Stimulated activated CD4-positive, alpha-beta T cell treated with anti-CD3 and anti-CD28 coated beads, Interleukin-4, amount 100 ng/mL, for 1 hour (primary cell): ENCODE measurements at regions not wholly inside any gene's neighbourhood (a gene's known extent, or its start where the extent isn't known, plus 50 kb on each side); places are given as distances from the start of the nearest gene placed in this dataset.
A peak's percentile ranks its signal among the peaks of the same experiment; 100 is the strongest.

Source experiments
- DNase-seq: peaks from one replicate; pipeline ENCODE4 v3.0.0-alpha.2; 2020

DNA sequence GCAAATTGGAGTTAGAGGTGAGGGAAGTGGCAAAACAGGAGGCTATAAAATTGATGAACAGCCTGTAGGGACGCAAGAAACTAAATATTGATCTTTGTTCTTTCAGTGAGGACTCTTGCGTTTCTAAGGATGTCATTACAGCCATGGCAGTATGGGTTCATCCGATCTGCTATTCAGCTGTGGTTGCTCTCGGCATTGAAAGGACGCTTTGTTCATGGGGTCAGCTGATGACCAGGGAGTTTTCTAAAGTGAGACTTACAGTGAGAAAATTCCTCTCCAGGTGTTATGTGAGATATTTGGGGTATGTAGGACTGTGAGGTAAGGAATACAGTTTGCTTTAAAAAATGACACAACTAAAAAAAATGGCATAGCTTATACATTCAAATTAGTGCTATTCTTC, 52.7 kb upstream of the PELI1 start:
- DNase-seq, result no peak

DNA sequence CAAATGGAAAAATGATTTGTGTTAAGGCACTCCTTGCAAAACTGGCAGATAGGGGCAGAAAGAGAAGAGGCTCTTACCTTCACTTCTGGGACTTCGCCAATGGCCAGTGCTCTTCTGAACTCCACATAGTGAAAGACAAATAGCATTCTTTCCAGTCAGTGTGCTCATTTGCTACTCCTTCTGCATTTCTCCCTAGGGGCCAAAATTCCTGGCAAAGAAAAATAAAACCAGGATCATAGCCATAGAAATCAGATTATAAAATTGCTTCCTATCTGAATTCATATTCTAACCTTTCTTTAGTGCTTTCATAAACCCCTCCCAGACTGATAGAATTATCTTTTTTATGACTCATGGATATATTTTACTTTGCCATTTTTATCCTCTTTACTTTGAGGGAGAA, 56.9 kb upstream of the PELI1 start:
- DNase-seq, result no peak

DNA sequence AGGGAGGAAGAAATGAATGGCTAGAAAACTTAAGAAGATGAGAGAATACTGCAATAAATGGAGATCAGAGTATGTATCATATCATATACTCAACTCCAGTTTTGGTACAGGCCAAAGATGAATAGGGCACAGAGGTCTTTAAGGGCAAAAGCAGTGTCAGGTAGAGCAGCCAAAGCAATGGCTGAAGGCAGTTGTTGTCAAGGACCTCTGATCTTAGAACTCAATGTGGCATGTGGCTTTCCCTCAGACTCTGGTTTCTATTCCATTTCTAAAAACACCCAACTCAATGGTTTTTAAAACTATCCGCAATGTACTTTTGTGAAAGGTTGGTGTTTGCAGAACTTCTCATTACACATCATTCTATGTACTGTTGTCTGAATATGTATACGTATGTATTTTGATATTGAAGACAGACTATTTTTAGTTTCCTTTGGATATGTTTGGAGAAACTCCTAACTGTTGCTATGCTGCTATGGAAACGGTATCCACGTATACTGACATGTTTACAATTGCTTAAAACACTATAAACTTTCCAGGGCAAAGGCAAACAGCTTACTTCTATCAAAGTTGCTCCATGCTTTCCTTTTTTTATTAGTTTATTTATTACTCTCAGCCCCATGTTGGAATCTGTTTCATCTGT, 58.1 kb upstream of the PELI1 start:
- DNase-seq, result no peak

DNA sequence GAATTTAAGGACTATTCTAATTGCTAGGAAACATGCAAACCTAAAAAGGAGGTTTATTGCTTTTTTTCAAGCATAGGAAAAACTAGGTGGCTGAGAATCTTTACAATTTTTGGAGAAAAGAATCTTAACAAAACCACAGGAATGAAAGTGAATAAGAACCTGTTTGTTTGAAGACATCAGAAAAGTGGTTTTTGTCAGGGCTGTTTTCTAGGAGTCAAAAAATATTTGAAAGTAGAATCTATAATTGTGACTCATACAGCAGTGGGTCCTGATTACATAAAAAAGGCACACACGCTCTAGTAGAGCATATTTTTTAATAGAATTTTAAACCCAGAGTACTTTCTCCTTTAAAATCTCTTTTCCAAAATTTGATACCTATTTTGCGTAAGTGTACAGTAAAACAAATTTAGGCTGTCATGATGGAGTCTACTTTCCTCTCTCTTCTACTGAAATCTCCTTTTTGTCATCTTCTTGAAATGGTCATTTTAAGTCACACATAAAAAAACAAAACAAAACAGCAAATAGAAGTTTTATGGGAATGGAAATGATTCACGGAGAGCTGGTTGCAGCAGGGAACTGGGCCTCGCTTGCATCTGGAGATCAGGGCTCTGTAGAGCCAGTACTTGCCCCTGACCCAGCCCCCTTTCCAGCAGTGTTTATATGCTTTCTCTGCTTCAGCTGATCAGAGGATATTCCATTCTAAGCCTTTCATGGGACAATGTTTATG, 59.1 kb upstream of the PELI1 start:
- DNase-seq, result no peak

DNA sequence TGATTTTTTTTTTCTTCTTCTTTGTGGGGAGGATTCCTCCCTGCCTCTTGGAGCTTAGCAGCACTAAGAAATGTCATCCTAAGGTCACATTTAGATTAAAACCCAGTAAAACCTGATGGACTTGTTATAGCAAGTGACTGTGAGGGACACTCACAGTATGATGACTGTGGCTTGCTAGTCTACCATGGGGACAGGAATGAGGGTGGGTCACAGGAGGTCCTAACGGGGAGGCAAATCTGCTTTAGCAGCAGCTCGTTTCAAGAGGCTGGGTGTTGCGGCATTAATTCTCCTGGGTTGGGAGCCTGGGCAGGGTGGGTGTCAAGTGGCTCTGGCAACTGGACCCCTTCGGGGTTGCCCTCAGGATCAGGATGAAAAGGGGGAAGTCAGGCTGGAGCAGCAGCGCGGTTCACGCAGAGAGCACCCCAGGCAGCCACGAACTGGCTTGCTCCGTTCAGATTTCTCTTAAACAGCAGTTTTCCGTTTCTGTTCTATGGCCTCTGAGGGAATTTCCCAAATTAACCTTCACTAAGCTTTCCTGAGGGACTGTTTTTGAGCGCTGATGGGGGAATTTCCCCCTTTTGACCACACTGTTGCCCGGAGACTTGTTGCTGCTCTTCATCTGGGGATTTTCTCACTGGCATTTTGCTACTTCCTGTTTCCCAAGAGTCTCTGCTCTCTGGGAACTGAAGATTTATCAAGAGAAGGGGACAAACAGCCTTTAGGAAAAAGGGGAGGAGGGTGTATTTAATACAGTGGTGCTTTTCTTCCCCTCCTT, 59.8 kb upstream of the PELI1 start:
- peak; percentile 24 for DNase-seq

DNA sequence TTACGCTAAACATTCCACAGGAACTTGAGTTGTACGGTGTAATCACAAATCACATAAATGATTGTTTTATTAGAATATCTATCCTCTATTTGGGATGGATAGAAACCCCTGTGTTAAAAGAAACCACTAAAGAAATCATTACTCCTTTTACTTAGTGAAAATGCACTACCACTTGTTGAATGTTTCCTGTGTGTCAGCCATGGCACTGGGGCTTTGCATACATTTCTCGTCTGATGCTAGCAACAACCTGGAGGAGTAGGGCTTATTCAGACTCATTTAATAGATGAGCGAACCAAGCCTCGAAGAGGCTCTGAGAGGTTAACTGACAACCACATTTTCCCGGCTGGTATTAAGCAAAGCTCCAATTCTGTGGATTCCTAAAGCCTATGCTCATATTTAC, 60.5 kb upstream of the PELI1 start:
- DNase-seq, result no peak

DNA sequence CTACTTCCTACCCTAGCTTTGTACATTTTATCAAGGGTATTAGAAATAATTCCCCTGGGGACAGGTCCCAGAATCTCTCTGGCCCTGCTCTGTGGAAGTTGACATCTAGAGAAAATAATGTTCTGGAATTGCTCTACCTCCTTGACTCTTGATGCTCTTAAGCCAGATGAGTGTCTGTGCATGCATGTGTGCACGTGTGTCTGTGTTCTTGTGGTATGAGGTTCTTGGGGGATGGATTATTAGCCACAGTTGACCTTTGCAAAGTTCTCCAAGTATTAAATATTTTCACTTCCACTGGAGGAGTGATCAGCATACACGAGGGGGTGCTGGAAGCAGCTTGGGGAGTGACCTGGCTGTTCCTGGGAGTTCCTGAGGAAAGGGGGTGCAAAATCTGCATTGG, 61.2 kb upstream of the PELI1 start:
- DNase-seq, result no peak

DNA sequence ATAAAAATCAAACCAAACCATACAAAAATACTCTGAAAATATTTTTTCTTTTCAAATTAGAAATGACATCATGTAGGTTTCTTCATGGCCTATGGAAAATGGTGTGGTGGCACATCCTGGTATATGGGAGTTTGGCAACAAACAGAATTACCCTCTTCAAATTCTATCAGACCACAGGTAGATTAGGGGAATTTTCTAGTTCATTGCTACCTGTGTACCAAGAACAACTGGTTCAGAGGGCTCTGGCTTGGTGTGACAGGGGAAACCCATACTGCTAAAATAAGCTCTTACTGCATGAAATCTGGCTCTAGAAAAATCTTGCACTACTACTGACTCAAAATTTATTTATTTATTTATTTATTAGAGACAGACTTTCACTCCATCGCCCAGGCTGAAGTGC, 63.4 kb upstream of the PELI1 start:
- no peak for DNase-seq

DNA sequence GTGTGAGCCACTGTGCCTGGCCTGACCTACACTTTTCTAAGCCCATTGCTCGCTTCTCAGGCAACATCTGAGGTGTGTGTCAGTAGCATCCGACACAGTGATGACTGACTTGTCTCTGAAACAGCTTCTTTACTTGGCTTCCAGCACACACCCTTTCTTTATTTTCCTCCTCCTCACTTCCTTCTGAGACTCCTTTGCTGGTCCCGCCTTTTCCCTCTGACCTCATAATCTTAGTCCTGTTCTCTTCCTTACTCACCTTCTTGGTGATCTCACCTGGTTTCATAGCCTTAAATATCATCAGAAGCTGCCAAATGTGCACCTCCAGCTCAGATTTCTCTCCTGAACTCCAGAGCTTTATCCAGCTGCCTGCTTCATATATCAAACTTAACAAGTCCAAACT, 66.6 kb upstream of the PELI1 start:
- DNase-seq, result no peak

DNA sequence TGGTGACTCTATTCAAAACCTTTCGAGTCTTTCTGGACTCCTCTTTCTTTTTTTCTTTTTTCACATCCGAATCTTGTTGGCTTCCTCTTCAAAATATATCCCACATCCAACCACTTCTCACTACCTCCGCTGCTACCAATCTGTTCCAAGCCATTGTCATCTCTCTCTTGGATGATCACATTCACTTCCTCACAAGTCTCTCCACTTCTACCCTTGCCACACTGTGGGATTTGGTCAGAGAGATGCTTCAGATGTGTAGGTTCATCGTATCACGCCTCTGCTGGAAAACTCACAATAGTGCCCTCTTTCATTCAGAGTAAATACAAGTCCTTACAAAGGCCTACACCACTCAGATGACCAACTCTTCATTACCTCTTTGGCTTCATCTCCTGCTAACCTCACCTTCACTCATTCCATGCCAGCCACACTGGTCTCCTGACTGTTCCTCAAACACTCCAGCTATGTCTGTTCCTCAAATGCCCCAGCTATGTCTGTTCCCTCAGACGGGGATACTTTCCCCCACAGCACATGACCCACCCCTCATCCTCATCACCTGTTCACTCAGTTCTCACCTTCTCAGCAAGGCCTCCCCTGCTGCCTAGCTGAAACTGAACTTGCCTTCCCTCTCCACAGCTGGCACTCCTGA, 67.2 kb upstream of the PELI1 start:
- DNase-seq, result no peak

DNA sequence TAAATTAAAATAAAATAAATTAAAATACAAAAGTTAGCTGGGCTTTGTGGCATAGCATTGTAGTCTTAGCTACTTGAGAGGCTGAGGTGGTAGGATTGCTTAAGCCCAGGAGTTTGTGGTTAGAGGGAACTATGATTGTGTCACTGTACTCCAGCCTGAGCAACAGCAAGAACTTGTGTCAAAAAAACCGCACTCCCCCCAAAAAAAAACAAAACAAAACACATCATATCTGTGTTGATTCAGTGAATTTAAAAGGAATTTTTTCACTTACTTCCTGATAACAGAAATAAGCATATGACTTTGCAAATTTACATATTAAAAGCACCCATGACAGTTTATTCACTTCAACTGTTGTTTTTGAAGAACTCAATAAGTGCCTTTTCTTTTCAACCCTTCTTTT, 68.1 kb upstream of the PELI1 start:
- no peak for DNase-seq

DNA sequence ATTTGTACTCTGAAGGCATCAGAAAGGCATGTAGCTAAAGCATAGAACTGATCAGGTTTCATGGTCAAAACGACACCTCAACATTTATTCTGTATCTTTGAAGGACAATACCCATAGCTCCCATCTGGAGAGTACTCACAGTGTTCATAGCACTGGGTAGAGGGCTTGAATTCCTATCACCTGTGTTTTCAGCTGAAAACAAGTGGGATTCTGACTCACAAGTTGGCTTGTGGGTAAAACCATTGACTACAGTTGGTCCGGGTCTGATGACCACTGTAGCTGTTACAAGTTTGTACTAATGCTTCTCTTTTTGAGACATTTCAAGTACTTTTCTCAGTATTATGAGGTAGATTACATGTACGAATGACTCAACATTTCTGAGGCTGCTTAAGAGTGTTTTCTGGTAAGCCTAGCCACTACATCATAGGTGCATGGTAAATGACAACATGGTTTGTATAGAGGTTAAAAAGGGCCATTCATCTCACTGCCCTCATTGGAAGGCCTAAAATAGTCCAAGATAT, 68.6 kb upstream of the PELI1 start:
- DNase-seq, result no peak

DNA sequence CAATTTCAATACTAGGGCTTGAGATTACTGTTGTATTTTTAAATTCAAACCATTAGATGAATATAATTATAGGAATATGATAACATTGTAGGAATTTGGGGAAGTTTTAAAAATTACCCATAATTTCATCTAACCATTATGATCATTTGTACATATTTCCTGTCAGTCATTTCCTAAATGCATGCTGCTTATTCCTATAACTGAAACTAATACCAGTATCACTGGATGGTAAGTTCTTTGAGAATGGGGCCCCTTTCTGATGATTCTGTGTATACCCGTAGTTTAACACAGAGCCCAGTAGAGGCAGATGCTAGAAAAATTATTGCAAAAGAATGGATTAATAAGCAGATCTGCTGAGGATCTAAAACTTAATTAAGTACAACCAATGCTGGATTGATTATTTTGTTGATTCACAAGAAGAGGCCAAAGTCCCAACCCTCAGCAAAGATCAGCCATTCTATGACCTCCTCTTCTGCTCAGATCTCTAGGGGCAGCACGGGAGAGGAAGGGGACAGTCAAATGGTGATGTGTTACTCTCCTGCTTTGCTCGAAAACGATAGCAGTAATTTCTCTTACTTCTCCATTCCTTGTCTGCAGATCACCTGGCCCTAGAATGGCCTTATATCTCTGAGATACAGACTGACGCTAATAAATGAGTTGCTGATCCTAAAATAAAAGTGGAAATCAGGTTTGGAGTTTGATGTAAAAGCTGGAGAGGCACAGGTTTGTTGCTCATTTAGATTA, 69.5 kb upstream of the PELI1 start:
- DNase-seq, result no peak

DNA sequence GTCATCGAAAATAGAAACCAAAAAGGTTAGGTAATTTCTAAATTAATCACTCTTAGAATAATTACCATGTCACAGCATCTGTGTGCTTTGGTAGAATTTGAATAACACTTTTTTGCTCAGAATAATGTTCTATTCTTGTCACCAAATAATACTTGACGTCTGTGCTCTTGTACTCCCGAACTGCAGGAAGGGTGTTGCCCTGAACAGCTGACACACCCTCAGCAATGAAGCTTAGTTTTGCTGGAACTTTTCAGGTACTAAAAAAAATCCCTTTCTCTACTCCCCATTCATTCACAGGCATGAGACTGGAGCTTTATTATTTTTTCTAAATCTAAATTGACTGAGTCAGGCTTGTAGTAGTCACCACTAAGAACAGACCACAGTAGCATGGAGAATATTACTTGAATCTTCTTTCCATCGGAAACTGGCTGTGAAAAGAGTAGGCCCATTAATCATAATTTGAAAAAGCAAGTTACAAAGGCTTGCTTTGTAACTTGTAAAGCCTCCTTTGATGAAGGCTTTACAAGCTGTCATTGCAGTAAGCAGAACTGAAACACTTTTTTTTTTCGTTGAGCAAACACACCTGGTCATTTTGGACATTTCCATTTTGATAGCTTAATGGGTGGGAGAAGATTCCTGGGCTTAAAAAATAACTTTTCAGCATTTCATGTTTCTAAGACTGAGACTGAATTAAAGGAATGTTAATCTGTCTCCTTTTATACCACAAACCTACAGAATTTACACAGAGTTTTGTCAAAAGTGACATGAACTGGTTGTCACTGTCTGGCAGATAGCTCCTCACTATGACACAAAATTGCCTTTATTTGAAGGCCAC, 70.3 kb upstream of the PELI1 start:
- peak; percentile 29 for DNase-seq

DNA sequence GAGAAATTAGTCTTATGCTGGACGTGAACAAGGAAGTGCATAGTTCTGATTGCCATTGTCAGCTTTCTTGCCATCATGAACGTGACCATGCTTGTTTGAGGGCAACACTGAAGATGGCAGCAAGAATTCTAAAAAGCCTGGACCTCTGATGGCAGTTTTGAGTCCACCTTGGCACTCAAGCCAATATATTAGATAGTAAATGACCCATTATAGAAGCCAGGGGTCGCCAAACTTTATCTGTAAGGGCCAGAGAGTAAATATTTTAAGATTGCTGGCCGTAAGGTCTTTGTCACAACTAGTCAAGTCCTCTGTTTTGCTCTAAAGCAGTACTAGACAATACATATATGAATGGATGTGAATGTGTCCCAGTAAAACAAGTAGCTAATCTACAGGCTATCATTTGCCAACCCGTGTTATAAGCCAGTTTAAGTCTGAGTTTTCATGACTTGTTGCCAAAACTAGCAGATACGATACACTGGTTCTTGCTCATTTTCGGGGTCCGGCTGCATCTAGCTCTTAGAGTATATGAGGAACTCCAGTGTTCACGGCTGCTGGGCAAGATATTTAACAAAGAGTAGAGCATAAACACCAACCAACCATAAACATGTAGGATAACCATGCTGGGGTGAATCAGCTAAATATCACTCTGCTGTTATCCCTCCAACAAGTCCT, 73.1 kb upstream of the PELI1 start:
- DNase-seq, result no peak

DNA sequence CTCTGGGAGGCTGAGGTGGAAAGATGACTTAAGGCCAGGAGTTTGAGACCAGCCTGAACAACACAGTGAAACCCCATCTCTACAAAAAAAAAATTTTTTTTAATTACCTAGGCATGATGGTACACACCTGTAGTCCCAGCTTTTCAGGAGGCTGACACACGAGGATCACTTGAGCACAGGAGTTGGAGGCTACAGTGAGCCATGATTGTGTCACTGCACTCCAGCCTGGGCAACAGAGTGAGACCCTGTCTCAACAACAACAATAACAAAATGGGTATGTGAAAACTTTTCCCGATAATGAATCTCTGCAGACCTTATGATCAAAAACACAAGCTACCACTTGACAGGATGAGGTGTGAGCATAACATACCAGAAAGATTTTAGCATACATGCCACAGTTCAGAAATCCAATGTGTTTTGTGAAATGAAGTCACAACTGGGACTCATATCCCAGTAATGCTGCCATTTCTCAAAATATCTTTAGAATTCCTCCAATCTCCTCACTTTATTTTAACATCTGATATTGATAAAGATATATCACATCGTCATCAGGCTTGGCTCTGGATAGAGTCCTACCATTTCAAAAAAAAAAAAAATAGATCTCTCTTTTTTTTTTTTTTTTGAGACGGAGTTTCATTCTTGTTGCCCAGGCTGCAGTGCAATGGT, 74.0 kb upstream of the PELI1 start:
- DNase-seq, result no peak

DNA sequence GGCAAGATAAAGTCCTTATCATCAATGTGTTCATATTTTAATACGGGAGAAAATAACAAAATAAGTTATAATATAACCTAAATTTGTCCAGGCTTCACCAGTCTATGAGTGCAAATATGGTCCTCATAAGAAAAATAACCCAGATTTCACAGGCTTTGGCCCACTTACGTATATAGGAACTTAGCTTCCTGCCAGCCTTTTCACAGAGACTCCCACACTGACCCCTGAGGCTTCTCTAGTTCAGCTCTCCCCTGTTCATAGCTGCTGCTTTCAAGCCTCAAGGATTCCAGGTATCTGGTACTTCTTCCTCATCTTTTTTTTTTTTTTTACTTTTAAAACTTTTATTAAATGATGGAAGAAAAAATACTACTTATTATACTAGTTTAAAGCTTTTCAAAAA, 74.9 kb upstream of the PELI1 start:
- no peak for DNase-seq

DNA sequence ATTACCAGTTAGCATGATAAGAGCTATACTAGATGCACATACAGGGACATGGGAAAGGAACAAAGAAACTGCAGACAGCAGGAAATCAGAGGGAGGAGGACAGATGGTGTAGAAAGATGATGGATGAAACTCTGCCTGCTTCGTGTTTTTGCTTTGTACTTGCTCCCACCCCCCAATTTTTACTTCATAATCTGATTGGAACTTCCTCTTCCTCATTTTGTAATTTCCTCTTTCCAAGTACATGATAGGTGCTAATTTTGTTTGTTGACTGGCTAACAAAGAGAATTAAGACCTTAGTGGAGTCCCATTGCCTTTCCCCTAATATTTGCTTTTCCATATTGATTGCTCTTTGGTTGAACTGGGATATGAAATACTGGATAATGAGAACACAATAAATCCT, 76.0 kb upstream of the PELI1 start:
- DNase-seq, result no peak

DNA sequence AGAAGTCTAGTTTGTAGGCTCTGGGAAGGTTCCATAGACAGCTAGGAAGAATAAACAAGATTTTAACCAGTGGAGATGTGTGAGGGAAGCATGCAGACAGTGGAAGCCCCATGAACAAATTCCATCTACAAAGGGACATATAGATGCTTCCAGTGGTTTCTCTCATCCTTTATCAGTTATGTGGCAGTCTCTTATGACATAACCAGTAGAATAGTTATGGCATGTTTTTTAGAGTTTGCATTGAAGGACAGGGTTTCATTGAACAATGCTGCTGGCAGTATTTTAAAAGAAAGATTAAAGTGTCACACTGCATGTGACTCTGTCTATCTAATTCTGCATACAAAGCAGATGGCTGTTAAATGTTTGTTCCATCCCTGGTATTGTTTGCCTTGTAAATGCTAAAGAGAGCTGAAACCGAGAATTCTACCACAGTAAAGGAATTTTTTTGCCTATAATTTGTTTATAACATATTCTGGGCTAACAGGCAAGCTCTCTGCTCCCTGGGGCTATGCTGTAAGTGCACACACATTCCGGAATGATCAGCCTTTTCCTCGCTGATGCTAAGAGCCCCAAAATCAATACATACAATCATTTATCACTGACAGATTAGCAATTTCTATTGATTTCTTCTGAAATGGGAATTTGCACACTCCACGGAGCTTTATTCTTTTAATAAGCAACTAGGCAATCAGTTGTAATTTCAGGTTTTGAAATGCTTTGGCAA, 76.8 kb upstream of the PELI1 start:
- no peak for DNase-seq

DNA sequence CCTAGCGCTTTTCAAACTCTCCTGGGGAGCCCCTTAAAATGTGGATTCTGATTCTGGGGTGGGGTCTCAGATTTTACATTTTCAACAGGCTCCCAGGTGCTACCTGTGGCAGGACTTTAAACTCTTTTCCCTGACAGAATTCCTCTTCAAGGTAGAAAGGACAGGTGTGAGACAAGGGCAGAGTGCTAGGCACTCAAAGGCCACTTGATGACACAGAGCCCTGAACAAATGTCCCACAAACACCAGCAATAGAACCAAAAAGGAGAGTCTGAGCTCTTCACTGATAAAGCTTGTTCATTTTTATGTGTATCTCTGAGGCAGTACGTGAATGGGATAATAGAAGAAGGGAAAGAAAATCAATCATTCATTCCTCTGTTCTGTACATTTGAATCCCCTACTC, 77.7 kb upstream of the PELI1 start:
- DNase-seq, result no peak
